Head of caudate nucleus (tissue), 42 donors: ENCODE measurements at regions not wholly inside any gene's neighbourhood (a gene's known extent, or its start where the extent isn't known, plus 50 kb on each side); places are given as distances from the start of the nearest gene placed in this dataset.
A peak's percentile ranks its signal among the peaks of the same experiment; 100 is the strongest.

Source experiments
- DNase-seq, 42 donors: peaks; one replicate each; pipeline versions ENCODE4 v3.0.0 to v3.0.0-alpha.2; 2020 to 2021; ENCODE audit warnings: mixed read lengths in 7 of 42
- intact Hi-C: fragments of 100-400 bp; cut with DNase I; formaldehyde crosslinking; loops from one replicate; pipeline ENCODE4 v1.15.0; 2022

- DNase-seq, result no peak
These were observed 99.1 kb downstream of the OXSM start for GRCh38 chr3:25888892-25889524.

GRCh38 chr3:25889525-25889917, 99.6 kb downstream of the OXSM start:
- no peak for DNase-seq
- intact Hi-C loops, result no loop called here

More at GRCh38 chr3:25888892-25889524, 99.1 kb downstream of the OXSM start:
- intact Hi-C loops, result no loop called here

DNA sequence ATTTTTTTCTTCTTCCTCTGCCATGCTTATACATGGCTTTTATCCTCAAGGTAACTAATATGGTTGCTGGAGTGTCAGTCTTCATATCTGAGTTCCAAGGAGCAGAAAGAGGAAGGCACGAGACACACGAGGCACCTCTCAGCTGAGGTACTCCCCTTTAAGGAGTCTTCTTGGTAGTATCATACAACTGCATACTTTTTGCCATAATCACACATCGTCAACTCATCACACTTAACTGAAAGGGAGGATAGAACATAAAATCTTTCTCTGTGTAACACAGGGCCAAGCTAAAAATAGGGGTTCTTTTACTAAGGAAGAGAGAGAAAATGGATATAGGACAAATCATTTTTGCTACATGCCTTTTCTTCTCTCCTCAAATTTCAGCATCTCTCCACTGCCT, 104.2 kb downstream of the OXSM start:
- no peak for DNase-seq
- intact Hi-C loops, result no loop called here

DNA sequence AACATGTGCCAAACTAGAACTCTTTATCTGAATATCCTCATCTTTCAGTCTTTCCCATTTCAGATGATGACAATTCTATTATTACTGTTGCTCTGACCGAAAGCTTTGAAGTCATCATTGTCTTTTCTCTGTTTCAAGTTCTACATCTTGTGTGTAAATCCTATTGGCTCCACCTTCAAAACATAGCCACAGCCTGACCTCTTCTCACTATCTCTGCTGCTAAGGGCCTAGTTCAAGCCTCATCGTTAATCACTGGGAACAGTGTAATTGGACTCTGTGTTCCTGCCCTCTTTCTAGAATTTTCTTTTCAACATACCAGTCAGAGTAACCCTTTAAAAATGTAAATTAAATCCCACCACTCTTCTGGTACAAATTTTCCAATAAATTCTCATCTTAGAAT, 105.1 kb downstream of the OXSM start:
- intact Hi-C loops, result no loop called here
- DNase-seq, result no peak

GRCh38 chr3:25895443-25895842, 105.6 kb downstream of the OXSM start:
- intact Hi-C loops, result no loop called here
- DNase-seq, result no peak

DNA sequence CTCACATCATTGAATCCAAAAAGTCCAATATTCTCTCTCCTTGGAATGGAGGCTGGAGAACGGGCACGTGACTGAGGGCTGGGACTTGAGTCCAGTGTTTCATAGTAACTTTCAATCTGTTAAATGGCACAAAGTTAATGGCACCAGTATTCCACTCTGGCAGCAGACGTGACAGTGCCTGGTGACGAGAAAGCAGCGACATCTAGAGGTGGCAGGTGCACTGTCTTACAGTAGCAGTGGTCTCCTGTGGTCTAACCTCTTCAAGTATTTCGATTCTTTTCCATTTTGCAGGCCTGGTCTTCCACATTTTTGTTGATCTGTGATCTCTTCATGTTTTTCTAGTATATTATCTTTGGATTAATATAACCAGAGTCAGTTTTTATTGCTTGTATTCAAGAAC, 107.1 kb downstream of the OXSM start:
- no peak for DNase-seq
- intact Hi-C loops, result no loop called here

DNA sequence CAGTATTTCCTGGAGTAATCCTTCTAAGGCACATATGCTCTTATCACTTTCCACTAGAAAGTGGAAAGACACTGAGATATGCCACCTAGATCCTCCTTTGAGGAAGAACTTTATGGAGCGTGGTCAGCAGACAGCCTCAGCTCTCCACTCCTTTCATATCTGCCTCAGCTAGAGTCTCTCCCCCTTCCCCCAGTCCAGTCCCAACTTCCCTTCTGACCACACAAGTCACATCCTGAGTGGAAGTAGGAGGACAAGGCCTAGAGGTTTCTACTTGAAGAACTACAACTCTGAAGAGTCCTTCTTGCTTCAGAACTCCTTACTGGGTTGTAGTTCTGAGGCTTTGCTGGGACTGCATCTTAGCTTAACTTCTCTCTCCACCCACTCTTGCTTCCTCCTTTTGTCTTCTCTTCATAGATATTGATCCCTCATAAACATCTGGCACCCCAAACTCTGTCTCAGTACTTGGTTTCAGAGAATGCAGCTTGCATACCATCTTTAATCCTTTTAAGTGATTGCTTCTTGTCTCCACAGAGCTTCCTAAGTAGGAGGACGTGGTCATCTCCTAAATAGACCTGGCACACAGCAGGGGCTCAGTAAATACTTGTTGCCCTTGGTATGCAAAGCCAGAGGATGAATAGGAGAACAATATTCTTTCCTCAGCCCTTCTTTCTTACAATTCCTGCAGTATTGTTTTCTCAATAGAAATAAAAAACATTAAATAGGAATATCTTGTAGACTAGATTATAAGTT, 109.6 kb downstream of the OXSM start:
- no peak for DNase-seq
- intact Hi-C loops, result no loop called here

DNA sequence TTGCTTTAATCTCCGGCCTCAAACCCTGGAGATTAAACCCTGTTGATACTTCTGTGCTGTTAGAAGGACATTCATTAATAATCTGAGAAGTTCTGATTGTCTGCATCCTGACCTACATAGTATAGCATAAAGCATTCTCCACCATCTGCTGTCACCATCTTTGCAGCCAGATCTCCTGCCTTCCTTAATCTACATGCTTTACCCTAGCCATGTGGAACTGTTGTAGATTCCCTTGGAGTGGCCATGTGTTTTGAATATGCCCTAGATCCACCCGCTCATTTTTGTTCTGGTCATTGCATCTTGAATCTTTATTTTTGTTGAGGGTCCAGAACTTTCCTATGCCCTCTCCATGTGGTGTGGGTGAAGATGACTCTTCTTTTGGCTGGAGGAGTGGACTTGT, 110.3 kb downstream of the OXSM start:
- intact Hi-C loops, result no loop called here
- DNase-seq, result no peak

DNA sequence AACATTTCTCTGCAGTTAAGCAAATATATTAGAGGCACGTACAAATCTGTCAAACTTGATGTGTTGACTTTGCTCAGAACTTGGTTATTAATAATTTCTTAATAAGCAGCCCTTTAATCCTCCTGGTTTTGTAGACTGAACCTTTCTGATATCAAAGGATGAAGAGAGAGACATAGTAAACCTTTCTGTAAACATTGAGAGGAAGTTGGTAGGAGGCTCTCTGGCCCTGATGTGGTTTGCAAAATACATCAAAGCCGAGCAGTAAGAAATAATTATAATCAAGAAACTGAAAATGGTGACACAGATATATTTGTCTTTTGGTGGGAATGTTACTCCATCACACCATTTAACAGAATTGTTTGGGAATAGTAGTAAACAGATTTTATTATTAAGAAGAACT, 111.9 kb downstream of the OXSM start:
- intact Hi-C loops, result no loop called here
- no peak for DNase-seq

GRCh38 chr3:25902586-25902985, 112.7 kb downstream of the OXSM start:
- DNase-seq, result no peak
- intact Hi-C loops, result no loop called here

DNA sequence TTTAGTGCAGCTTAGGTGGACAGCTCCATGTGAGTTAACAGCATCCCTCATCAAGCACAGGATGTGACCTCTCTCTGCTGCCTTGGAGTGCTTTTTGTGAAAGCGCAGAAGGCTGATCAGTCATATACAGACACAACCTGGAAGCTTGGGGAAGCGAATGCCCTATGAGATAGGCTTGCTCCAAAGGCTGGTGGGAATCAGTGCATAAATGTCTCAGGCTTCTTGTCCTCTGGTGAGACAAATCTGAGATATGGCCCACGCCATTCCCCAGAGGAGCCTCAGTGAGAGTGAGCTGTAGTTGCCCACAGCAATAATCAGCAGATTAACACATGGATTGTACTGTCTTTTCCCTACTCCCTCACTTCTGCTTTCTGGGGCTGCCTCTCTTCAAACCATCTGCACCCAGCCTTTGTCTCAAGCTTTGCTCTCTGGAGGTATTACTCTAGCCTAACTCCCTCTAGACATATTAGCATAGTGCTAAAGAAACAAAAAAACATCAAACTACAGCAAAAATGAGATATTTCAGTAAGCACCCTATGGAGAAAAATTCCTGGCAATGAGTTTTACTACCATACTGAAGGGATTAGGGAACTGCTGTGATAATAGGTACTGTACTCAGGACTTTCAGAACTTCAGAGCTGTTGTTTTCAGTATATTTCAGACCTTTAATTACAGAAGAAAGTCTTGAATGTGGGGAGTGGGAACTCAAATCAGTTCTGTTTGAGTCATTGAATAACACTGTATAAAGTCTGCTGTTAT, 113.7 kb downstream of the OXSM start:
- DNase-seq, result no peak
- intact Hi-C loops, result no loop called here

GRCh38 chr3:25904206-25904605, 114.3 kb downstream of the OXSM start:
- intact Hi-C loops, result no loop called here
- DNase-seq, result peak in 17 of 42 donors; percentile 2 to 63 (median 25)

- intact Hi-C loops, result no loop called here
- no peak for DNase-seq
These were observed 116.4 kb downstream of the OXSM start for GRCh38 chr3:25906132-25906906.

- intact Hi-C loops, result no loop called here
- DNase-seq, result peak in 3 of 42 donors; percentile 3 to 28 (median 6)
These were observed 117.2 kb downstream of the OXSM start for GRCh38 chr3:25907081-25907480.

GRCh38 chr3:25910105-25910504, 120.2 kb downstream of the OXSM start:
- no peak for DNase-seq
- intact Hi-C loops, result no loop called here

DNA sequence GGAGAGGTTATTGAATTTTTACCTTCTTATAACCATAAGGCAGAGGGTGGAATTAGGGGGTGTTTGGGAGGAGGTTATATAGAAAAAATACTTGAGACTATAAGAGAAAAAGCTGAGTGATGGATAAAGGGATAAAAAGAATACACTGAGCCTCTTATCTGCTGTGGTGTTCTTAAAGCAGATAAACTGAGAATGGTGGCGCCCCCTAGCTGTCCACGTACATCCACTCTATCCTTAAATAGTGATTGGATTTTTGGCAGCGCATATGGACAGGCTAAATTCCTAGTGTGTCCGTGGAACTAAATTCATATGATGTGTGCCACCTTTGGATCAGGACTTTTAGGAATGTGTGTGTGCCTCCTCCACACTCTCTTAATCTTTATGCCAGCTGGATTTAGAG, 121.1 kb downstream of the OXSM start:
- peak in 41 of 42 donors; percentile 12 to 83 (median 48) for DNase-seq
- intact Hi-C loops, result no loop called here

GRCh38 chr3:25911525-25912295, 121.8 kb downstream of the OXSM start:
- intact Hi-C loops, result no loop called here
- DNase-seq, result no peak

- intact Hi-C loops, result no loop called here
- no peak for DNase-seq
These were observed 123.3 kb downstream of the OXSM start for GRCh38 chr3:25913179-25913578.

- DNase-seq, result no peak
- intact Hi-C loops, result no loop called here
These were observed 125.8 kb downstream of the OXSM start for GRCh38 chr3:25915673-25916072.
